H1 (cell line): ENCODE measurements at regions not wholly inside any gene's neighbourhood (a gene's known extent, or its start where the extent isn't known, plus 50 kb on each side); places are given as distances from the start of the nearest gene placed in this dataset.

Experiments
- CTCF ChIA-PET: fragments of 300-600 bp; sonication (Branson Sonifier 250); formaldehyde crosslinking; loops from one replicate; lab custom pipeline; 2021; ENCODE audit not compliant: partially characterized antibody; lab: Charles Lee
- POLR2A ChIA-PET: fragments of 300-600 bp; sonication (Branson Sonifier 250); formaldehyde crosslinking; loops from one replicate; lab custom pipeline; 2021; ENCODE audit warnings: inconsistent platforms; ENCODE audit not compliant: partially characterized antibody; lab: Charles Lee
- DNase-seq, 2 experiments: peaks; one replicate each; pipeline versions ENCODE4 v3.0.0 to v3.0.0-alpha.2; 2010 to 2022; ENCODE audit warnings: low spot score in 2 of 2, low read depth in 1 of 2, mixed read lengths in 1 of 2
- FAIRE-seq: peaks from 2 replicates; lab custom pipeline; 2011; peaks lifted over from hg19 to GRCh38; lab: Jason Lieb, UNC
- H2AFZ ChIP-seq: 2 replicates; pipeline ENCODE4 v1.8.1; 2012; ENCODE audit warnings: low read length, inconsistent platforms
- H2AK5ac ChIP-seq: 2 replicates; pipeline ENCODE4 v1.6.1; 2013; ENCODE audit warnings: low read depth, low read length
- H2BK120ac ChIP-seq: replicated peaks from 2 replicates; pipeline ENCODE3; 2013; ENCODE audit warnings: low read depth, low read length, inconsistent platforms
- H2BK12ac ChIP-seq: 2 replicates; pipeline ENCODE4 v1.6.1; 2013; ENCODE audit warnings: low read depth, low read length
- H2BK15ac ChIP-seq: 2 replicates; pipeline ENCODE4 v1.6.1; 2013; ENCODE audit warnings: low read length
- H2BK20ac ChIP-seq: 2 replicates; pipeline ENCODE4 v1.6.1; 2013; ENCODE audit warnings: low read length
- H2BK5ac ChIP-seq: 2 replicates; pipeline ENCODE4 v1.6.1; 2013; ENCODE audit warnings: low read depth, low read length
- H3K14ac ChIP-seq: 2 replicates; pipeline ENCODE4 v1.6.1; 2013; ENCODE audit warnings: inconsistent platforms; ENCODE audit not compliant: insufficient read length
- H3K18ac ChIP-seq: 2 replicates; pipeline ENCODE4 v1.6.1; 2013; ENCODE audit warnings: low read length; ENCODE audit errors: extremely low read depth
- H3K23ac ChIP-seq: 2 replicates; pipeline ENCODE4 v1.6.1; 2013; ENCODE audit warnings: inconsistent platforms; ENCODE audit not compliant: insufficient read length
- H3K23me2 ChIP-seq: 2 replicates; pipeline ENCODE4 v1.6.1; 2013; ENCODE audit warnings: low read depth, low read length
- H3K27ac ChIP-seq: 2 replicates; pipeline ENCODE4 v1.6.1; 2011; ENCODE audit warnings: low read depth, low read length, inconsistent platforms
- H3K27me3 ChIP-seq, 4 experiments: replicated peaks in 1 of 4; 1 replicate in 1 of 4; 2 replicates in 3 of 4; pipeline versions ENCODE4 v1.6.1 to v1.8.1; 2011 to 2013; ENCODE audit warnings: low read length in 3 of 4, mild to moderate bottlenecking in 3 of 4, inconsistent platforms in 2 of 4, mixed read lengths in 2 of 4, moderate library complexity in 1 of 4; ENCODE audit not compliant: control insufficient read depth in 3 of 4, insufficient read depth in 3 of 4; ENCODE audit errors: extremely low read depth in 1 of 4
- H3K36me3 ChIP-seq, 4 experiments: 2 replicates each; pipeline versions ENCODE4 v1.6.1 to v1.8.1; 2011 to 2013; ENCODE audit warnings: mild to moderate bottlenecking in 4 of 4, low read length in 3 of 4, moderate library complexity in 2 of 4, control low read depth in 1 of 4, inconsistent platforms in 1 of 4; ENCODE audit not compliant: insufficient read depth in 4 of 4, control insufficient read depth in 2 of 4
- H3K4ac ChIP-seq: replicated peaks from 2 replicates; pipeline ENCODE3; 2013; ENCODE audit warnings: low read length, low read depth, mixed read lengths, inconsistent platforms; ENCODE audit not compliant: insufficient read length
- H3K4me1 ChIP-seq, 4 experiments: replicated peaks in 1 of 4; 1 replicate in 1 of 4; 2 replicates in 3 of 4; pipeline versions ENCODE4 v1.6.1 to v1.8.1; 2011 to 2013; ENCODE audit warnings: low read length in 3 of 4, inconsistent platforms in 2 of 4, mixed read lengths in 1 of 4; ENCODE audit not compliant: insufficient read depth in 4 of 4, control insufficient read depth in 3 of 4
- H3K4me2 ChIP-seq, 2 experiments: 2 replicates each; pipeline versions ENCODE4 v1.6.1 to v1.8.1; 2011 to 2013; ENCODE audit warnings: low read depth in 2 of 2, low read length in 2 of 2, control low read depth in 1 of 2, inconsistent platforms in 1 of 2, mild to moderate bottlenecking in 1 of 2; ENCODE audit not compliant: insufficient read depth in 1 of 2
- H3K4me3 ChIP-seq, 4 experiments: fragments of 200-600, 300-600 bp in 1 of 4; sonication (generic), shearing (Covaris generic), sonication (Bioruptor Twin) in 1 of 4; 2 replicates each; pipeline versions ENCODE4 v1.5.1 to v1.8.1; 2011 to 2016; ENCODE audit warnings: low read length in 4 of 4, low read depth in 3 of 4, control low read depth in 2 of 4, inconsistent platforms in 2 of 4, mild to moderate bottlenecking in 2 of 4, mixed read lengths in 1 of 4, moderate library complexity in 1 of 4; ENCODE audit not compliant: insufficient read depth in 2 of 4; ENCODE audit errors: extremely low read depth in 1 of 4
- H3K56ac ChIP-seq: replicated peaks from 2 replicates; pipeline ENCODE3; 2013; ENCODE audit warnings: low read depth, mild to moderate bottlenecking, mixed read lengths, low read length, inconsistent platforms; ENCODE audit not compliant: insufficient read length
- H3K79me1 ChIP-seq: 2 replicates; pipeline ENCODE4 v1.6.1; 2013; ENCODE audit warnings: low read depth, low read length, control low read depth
- H3K79me2 ChIP-seq, 2 experiments: 2 replicates each; pipeline versions ENCODE4 v1.6.1 to v1.8.1; 2012 to 2013; ENCODE audit warnings: low read length in 2 of 2, mild to moderate bottlenecking in 2 of 2, inconsistent platforms in 1 of 2; ENCODE audit not compliant: insufficient read depth in 2 of 2, control insufficient read depth in 1 of 2
- H3K9ac ChIP-seq, 4 experiments: replicated peaks in 1 of 4; 1 replicate in 1 of 4; 2 replicates in 3 of 4; pipeline versions ENCODE4 v1.6.1 to v1.8.1; 2011 to 2013; ENCODE audit warnings: low read depth in 3 of 4, low read length in 3 of 4, control low read depth in 2 of 4, mild to moderate bottlenecking in 2 of 4, moderate library complexity in 2 of 4, inconsistent platforms in 1 of 4; ENCODE audit errors: extremely low read depth in 1 of 4
- H3K9me3 ChIP-seq, 2 experiments: 2 replicates each; pipeline versions ENCODE4 v1.6.1 to v1.8.1; 2012 to 2013; ENCODE audit warnings: mild to moderate bottlenecking in 2 of 2, moderate library complexity in 2 of 2, control low read depth in 1 of 2, inconsistent platforms in 1 of 2, low read depth in 1 of 2, low read length in 1 of 2, mixed read lengths in 1 of 2; ENCODE audit not compliant: insufficient read depth in 2 of 2
- H4K20me1 ChIP-seq, 2 experiments: replicated peaks in 1 of 2; 2 replicates each; pipeline versions ENCODE3 to v1.8.1; 2011 to 2013; ENCODE audit warnings: inconsistent platforms in 2 of 2, low read length in 2 of 2, mild to moderate bottlenecking in 1 of 2; ENCODE audit not compliant: insufficient read depth in 2 of 2, control insufficient read depth in 1 of 2
- H4K5ac ChIP-seq: 2 replicates; pipeline ENCODE4 v1.6.1; 2013; ENCODE audit warnings: low read length, low read depth, mixed read lengths, inconsistent platforms; ENCODE audit not compliant: insufficient read length
- H4K8ac ChIP-seq: 2 replicates; pipeline ENCODE4 v1.8.0; 2013; ENCODE audit warnings: mild to moderate bottlenecking, moderate library complexity, low read length, inconsistent platforms; ENCODE audit not compliant: insufficient read depth; ENCODE audit errors: extremely low read depth
- H4K91ac ChIP-seq: replicated peaks from 2 replicates; pipeline ENCODE3; 2013; ENCODE audit warnings: low read length, mixed read lengths, inconsistent platforms; ENCODE audit not compliant: insufficient read length
- ATF3 ChIP-seq: IDR thresholded peaks from 2 replicates; pipeline ENCODE4 v1.6.1; 2011; ENCODE audit warnings: low read depth, mild to moderate bottlenecking, low read length; ENCODE audit not compliant: insufficient read depth
- CBX5 ChIP-seq: fragments of 300-800, 300-1000 bp; sonication (generic); IDR thresholded peaks from 2 replicates; pipeline ENCODE4 v1.7.1; 2016; ENCODE audit warnings: antibody characterized with exemption, low read length, low read depth
- EP300 ChIP-seq, 2 experiments: IDR thresholded peaks; 1 replicate in 1 of 2; 2 replicates in 1 of 2; pipeline ENCODE4 v1.6.1; 2011 to 2012; ENCODE audit warnings: low read depth in 2 of 2, low read length in 2 of 2, mild to moderate bottlenecking in 2 of 2, borderline replicate concordance in 1 of 2, inconsistent platforms in 1 of 2, moderate library complexity in 1 of 2
- MAX ChIP-seq: IDR thresholded peaks from 2 replicates; pipeline ENCODE4 v1.6.1; 2012; ENCODE audit warnings: inconsistent platforms
- TAF7 ChIP-seq: optimal IDR thresholded peaks from 2 replicates; pipeline ENCODE3; 2011; ENCODE audit warnings: low read depth, mild to moderate bottlenecking, inconsistent platforms, low read length, moderate library complexity, borderline replicate concordance
- TCF12 ChIP-seq: IDR thresholded peaks from 2 replicates; pipeline ENCODE4 v1.6.1; 2011; ENCODE audit warnings: low read depth, mild to moderate bottlenecking, low read length
- WGBS, 2 experiments: shearing (Covaris generic) in 1 of 2; methylation state at CpG; one replicate each; pipeline versions ENCODE4 v1.1.6 to v1.1.7; 2013 to 2015; ENCODE audit warnings: low lambda C conversion rate in 2 of 2, mixed read lengths in 2 of 2, inconsistent platforms in 1 of 2, low coverage in 1 of 2, missing lambda C conversion rate in 1 of 2; ENCODE audit not compliant: insufficient replicate concordance in 2 of 2, insufficient coverage in 1 of 2, insufficient read length in 1 of 2; ENCODE audit errors: extremely low coverage in 1 of 2, missing lambda C conversion rate in 1 of 2; 5-methylcytosine and 5-hydroxymethylcytosine counted together

GRCh38 chr3:70820397-70820796 is 508.0 kb upstream of the MDFIC2 start:
- Histone ChIP-seq H2BK15ac (no peak overlapping the region), H2AK5ac (no peak overlapping the region), H3K4ac (no peak overlapping the region), H2BK120ac (no peak overlapping the region), H3K23ac (no peak overlapping the region), H3K9me3 (peaks cover 4 to 7% of the 10 kb centered on the region in 2 experiments), H3K56ac (no peak overlapping the region), H2BK12ac (no peak overlapping the region), H2AFZ (no peak overlapping the region), H2BK20ac (no peak overlapping the region), H2BK5ac (no peak overlapping the region), H3K9ac (no peak overlapping the region), H3K79me2 (no peaks in the 10 kb centered on the region), H3K4me1 (no peaks in the 10 kb centered on the region), H3K27me3 (no peaks in the 10 kb centered on the region), H3K4me2 (no peak overlapping the region), H4K91ac (no peak overlapping the region), H3K23me2 (no peaks in the 10 kb centered on the region), H4K20me1 (no peaks in the 10 kb centered on the region), H3K36me3 (no peaks in the 10 kb centered on the region), H3K4me3 (no peak overlapping the region), H4K8ac (no peak overlapping the region), H4K5ac (no peak overlapping the region), H3K18ac (no peak overlapping the region), H3K79me1 (no peaks in the 10 kb centered on the region), H3K14ac (no peak overlapping the region), H3K27ac (no peak overlapping the region)
- FAIRE-seq (no peak), DNase-seq (no peak)
- POLR2A ChIA-PET = no interaction called here
- 100% methylated on average over 1 of the region's 1 CpG; no CpG with 5 or more reads in 1 of the 2 experiments for WGBS, 2 experiments
- TF ChIP-seq TCF12 (no peak), EP300 (IDR thresholded peaks at IDR 0.05; ENCODE audit: borderline replicate concordance in 1 of 2, low read depth in 2 of 2, low read length in 2 of 2) (no peak), TAF7 (no peak), ATF3 (no peak), MAX (no peak), CBX5 (no peak)
- CTCF ChIA-PET = interaction anchor here (0.6 kb wide), 1 partner anchor 251 kb away, joined by 3 read pairs; no protein-coding TSS in a partner anchor
